GM18520 (cell line): ENCODE measurements at regions not wholly inside any gene's neighbourhood (a gene's known extent, or its start where the extent isn't known, plus 50 kb on each side); places are given as distances from the start of the nearest gene placed in this dataset.
A peak's percentile ranks its signal among the peaks of the same experiment; 100 is the strongest.
"Not testable (repeated sequence)": the region's sequence is repeated elsewhere in the genome, so short reads cannot be mapped to it uniquely, and the experiment has no call there.

Source experiments
- ATAC-seq: cut with Tn5 transposase; IDR thresholded peaks from one replicate; pipeline ENCODE4 v1.9.1; 2021; ENCODE audit not compliant: unreplicated experiment

DNA sequence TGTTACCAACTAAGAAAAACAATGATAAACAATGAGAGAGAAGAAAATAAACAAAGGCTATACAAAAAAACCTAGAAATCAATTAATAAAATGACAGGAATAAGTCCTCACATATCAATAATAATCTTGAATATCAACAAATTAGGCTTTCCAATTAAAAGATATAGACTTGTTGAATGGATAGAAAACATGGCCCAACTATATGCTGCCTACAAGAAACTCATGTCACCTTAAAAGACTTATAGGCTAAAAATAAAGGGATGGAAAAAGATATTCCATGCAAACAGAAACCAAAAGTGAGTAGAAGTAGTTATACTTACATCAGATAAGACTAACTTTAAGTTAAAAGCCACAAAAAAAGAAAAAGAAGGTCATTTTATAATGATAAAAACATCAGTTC, 183.9 kb downstream of the MYRFL start:
- ATAC-seq: no peak

DNA sequence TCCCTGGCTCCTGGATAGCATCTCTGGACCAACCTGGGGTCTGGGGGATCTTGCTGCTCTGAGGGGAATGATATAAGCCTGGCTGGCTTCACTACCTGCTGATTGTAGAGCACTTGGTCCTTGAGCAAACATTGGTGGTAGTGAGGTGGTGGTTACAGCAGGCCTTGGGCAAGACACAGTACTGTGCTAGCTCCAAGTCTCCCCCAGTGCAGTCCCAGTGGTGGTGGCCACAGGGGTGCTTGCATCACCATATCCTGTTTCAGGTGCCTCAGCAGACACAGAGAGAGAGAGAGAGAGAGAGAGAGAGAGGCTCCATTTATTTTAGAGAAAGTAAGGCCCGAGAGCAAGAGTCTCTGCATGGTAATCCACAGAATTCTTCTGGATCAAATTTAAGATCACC, 186.3 kb downstream of the MYRFL start:
- ATAC-seq: no peak

DNA sequence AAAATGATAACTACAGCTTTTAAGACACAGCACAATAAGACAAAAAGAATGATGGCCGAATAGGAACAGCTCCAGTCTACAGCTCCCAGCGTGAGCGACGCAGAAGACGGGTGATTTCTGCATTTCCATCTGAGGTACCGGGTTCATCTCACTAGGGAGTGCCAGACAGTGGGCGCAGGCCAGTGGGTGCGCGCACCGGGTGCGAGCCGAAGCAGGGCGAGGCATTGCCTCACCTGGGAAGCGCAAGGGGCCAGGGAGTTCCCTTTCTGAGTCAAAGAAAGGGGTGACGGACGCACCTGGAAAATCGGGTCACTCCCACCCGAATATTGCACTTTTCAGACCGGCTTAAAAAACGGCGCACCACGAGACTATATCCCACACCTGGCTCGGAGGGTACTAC, 188.0 kb downstream of the MYRFL start:
- not testable (repeated sequence) for ATAC-seq

DNA sequence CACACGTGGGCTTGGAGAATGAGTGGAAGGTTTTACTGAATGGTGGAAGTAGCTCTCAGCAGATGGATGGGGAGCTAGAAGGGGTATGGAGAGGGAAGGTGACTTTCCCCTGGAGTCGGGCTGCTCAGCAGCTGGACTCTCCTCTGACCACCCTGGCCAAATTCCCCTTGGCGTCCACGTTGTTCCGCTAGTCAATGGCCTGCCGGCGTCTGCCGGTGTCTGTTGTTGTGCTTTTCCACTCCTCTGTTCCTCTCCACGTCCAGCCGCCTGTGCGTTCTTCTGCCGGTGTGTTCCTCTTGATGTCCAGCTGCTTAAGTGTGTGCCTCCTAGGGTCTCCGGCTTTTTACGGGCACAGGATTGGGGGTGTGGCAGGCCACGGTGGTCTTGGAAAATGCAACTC, 203.5 kb downstream of the MYRFL start:
- ATAC-seq: no peak

DNA sequence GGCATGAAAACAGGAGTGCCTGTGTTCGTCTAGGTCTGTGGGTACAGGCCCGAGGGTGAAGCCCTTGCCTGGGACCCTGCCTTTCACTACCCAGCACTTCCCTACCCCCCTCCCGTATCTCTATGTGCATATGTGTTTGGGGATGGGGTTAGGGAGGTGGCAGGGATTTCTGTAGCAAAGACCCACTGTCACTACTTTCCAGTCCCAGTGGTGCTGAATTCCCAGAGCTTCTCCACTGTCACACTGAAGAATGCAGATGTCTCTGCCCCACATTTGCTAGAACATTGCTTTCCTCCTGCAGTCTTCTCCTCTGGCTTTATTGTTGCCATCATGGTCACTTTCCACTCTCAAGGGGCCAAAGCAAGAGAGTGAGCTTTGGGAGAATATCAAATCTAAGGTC, 203.9 kb downstream of the MYRFL start:
- ATAC-seq: no peak

DNA sequence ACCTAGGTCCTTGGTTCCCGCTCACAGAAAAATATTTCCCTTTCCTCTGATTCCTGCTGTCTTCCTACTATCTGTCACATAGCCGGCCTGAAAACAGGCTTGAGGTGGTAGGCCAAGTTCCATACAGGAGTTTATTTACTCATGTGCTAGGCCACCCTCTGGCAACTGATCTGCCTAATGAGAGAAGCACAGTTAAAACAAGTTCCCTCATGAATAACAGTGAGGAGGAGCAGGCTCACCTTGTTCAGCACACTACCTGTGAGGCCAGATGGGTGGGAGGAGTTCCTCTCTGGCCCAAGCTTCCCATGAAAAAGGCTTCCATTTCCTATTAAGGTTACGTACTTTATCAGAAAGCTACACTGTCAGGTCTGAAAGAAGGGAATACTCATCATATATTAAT, 206.0 kb downstream of the MYRFL start:
- no peak for ATAC-seq

DNA sequence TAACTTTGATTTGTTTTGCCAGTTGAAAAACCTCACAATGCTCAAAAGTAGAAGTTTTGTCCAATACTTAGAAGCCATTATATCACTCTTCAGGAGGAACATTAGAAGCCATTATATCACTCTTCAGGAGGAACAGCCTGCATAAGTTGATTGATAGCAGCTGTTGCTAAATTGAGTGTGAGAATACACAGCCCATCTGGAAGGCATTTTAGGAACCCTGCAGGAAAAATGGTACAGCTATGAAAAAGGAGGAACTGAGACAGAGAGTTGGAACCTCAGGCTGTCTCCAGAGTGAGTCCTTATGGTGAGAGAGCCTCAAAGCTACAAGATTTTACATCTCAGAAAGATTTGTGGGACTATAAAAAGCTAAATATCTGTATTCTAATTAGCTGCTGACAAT, 207.0 kb downstream of the MYRFL start:
- ATAC-seq: no peak

DNA sequence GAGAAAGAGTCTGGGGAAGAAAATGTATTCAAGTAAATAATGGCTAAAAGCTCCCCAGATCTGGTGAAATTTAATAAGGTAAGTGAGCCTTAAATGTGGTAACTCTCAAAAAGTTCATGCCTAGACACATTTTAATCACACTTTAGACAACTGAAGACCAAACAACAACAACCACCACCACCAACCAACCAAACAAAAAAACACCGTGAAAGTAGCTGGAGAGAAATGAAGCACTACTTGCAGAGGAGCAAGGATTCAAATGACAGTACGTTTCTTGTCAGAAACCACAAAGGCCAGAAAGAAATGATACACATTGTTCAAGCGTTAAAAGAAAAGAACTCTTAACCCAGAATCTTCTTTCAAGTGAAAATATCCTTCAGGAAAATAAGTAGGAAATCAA, 208.3 kb downstream of the MYRFL start:
- no peak for ATAC-seq

DNA sequence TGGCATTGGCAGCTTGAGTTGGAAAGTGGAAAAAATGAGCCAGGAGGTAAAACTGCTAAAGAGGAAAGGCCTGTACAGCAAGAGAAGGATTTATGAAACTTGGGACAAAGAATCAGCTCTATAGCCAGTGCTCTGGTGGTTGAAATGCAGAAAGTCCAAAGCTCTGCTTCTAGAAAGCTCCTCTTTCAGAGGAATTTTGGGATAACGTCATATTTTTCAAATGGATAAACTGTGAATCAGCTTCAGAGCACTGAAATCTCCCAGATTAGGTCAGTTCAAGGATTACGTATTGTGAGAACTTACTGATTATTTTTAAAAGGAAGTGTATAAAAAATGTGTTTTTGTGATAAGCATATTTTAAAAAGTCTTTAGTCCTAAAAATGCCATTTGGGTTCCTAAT, 203.1 kb upstream of the CNOT2 start:
- no peak for ATAC-seq

DNA sequence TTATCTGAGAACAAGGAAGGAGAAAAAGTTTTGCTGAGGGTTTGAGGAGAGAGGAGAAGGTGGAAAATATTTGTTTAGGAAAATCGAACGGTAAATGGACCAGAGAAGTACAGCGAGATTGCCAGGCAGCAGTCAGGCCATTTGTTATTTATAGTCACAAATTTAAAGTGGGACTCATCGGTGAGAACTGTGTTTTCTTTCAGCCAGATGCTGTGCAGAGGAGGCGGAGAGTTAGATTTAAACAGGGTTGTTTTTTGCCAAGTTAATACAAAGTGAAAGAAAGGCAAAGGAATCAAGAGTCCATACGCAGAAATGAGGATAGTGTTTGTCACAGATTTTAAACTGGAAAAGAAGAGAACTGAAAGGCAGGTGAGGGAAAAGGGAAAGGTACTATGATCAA, 200.6 kb upstream of the CNOT2 start:
- ATAC-seq: no peak

DNA sequence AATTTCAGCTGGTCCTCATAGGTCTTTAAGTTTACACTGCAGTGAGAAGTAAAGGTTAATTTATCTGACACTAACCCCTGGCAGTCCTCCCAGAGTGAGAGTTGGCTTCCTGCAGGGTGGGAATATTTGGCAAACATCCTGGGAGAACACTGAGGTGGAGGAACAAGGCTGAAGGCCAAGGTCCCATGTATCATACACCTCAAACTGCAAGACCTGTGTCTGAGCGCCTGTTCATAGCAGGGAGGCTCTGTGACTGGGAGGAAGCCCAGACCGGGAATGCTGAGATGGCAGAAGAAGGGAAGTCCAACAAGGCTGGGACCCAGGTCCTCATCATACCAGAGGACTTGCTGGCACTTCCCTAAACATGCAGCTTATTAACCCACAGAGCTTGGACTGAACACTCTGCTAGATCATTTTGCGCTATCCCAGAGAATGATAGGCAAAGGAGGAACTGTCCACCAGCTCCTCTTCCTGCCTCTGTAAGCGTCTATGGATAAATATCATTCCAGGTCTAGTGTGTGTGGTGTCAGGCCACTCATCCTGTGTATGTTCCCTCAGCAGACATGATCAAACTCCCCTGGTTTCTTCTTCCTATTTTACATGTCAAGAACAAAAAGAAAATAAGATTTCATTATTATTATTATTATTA, 199.6 kb upstream of the CNOT2 start:
- ATAC-seq: no peak

DNA sequence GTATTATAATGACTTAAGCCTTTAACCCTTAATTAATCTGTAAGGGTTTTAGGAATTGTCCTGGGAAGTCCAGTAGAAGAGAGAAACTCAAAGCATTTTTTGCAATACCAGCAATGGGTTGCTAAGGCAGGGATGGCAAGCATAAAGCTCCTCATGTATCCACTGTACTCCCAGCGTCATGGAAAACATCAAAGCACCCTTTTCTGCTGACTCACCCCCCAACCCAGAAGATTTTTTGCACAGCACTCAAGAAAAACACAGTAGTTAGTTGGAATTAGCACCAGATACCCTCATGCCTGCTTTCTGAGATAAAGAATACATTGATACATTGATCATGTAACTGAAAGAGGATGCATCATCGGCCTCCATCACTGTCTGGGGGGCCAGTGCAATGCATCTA, 199.1 kb upstream of the CNOT2 start:
- ATAC-seq: no peak

DNA sequence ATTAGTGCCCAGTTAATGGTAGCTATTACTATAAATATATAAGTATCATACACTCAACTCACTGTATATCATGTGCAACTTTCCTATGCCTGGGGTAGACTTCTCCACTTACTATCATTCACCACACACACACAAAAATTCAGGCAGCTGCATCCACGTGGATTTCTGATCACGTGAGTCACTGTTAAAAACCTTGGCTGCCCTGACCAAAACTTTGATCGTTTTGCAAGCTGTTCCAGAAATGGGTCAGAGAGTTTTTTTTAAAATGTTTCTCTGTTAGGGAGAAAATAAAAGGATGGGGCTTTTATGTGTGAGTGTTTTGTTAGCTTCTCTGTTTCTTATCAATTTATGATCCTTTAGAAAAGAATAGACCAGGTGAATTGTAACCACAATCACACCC, 198.2 kb upstream of the CNOT2 start:
- no peak for ATAC-seq

DNA sequence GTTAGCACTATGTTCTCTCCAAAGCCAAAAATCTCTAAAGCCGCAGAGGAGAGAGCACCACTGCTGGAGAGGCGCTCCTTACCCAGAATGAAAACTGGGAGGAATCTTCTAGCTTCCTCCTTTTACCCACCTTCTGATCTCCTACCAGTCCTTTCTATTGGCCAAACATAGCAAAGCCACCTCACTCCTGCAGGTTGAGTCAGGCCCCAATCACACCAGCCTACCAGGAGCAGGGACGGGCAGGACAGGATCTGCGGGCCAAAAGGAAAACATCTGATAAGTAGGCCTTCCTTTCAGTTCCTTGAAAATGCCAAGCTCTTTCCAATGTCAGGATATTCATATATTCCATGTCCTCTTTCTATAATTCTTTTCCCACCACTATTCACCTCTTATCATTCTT, 197.7 kb upstream of the CNOT2 start:
- ATAC-seq: no peak

DNA sequence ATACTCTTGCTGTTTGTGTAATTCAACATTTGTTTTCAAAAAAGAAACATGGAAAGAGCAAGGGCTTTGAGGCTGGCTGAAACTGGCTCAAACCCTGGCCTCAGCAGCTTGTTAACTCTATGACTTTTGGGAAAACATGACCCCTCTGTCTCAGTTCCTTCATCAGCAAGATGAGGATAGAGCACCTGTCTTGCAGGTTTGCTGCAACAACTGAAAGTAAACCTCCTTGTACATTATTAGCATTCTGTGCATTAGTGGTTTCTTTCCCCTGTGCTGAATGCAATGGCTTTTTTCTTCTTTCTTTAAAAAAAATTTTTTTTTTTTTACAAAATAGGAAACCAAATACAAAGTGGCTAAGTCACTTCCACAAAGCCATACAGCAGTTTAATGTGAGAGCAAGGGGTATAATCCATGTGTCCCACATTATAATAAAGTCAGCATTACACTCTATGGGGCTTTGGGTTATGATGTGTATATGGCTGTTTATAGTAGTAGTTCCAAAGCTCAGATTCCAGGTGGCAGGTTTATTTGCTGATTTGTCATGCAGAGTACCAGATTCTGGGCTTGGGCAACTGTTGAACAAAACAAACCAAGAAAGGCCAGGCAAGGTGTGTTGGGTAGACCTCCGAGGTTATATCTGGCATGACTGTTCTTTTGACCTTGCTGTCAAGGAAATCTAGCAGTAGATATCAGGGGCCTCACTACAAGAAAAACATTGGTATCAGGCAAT, 194.5 kb upstream of the CNOT2 start:
- ATAC-seq: no peak

DNA sequence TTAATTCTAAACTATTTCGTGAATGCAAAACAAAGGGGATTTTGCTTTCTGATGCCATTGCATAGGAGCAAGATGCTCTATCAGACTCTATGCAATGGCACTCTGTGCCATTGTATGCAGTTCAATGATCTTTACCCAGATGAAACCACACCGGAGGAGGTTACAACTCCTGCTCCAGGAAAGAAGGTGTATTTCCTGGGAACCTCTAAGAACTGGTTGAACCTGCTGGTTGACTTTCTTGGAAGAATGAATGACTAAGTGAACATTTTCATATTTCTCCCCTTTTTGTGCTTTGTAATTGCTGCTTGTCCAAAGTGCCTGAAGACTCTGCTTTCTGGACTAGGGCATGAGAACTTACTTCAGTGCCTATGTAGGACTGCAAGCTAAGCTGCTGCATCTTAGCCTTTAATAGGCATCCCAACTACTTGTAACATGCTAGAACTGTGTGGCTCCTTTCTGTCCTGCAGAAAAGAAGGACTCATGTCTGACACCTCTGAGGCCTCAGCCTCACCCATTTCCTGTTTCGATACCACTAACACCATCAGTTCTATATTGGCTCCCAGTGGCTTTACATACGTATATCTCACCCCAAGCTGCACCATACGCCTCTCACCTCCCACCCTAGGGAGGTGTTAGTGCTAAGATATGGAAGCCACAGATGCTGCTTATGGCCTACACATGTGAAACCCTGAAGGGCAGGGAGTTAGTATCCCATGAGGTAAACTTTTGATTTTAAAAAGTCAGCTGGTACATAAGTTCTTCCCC, 193.5 kb upstream of the CNOT2 start:
- ATAC-seq: peak; percentile 99

DNA sequence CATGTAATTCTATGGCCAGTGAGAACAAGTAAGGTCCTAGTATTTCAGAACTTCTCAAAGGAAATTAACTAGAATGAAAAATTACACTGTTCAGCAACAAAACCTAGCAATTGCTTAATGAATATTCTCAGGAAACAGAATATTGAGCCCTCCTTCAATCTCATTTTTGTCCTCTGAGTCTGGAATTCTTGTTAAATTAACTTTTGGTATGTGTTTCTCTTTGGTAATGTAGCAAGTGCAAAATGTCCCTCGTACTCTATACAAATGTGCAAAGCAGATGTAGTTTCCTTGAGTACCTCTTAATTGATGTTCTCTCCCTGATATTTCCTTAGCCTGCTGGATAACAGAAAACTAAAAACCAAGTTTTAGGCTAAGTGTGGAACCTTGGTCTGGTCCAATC, 190.8 kb upstream of the CNOT2 start:
- ATAC-seq: no peak

DNA sequence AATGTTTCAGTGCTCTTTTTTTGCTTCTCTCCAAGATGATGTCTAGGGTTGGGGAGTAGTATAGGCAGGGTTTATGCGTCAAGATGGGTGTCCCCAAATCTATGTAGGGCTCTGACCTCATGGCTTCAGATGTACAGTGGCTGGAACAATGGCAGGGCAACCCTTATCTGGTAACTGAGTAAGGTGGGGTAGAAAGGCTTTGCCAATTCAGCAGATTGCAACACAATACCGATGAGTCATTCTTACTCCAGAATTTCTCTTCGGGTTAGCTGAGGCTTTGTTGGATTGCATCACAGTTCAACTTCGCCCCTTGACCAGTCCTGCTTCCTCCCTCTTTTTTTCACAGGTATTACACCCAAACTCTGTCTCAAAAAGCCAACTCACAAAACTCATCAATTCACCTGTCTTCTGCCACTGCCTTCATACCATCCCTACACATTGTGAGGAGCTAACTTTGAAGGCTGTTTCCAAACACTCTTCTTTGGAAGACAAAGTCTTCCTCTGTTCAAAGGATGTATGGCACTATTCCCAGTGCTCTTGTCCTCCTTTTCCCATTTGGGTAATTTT, 190.2 kb upstream of the CNOT2 start:
- no peak for ATAC-seq

DNA sequence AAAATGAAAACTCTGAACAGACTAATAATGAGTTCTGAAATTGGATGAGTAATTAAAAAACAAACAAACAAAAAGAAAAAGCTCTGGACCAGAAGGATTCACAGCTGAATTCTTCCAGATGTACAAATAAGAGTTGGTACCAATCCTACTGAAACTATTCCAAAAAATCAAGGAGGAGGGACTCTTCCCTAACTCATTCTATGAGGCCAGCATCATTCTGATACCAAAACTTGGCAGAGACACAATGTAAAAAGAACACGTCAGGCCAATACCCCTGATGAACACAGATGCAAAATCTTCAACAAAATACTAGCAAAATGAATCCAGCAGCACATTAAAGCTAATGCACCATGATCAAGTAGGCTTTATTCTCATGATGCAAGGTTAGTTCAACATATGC, 183.9 kb upstream of the CNOT2 start:
- no peak for ATAC-seq

DNA sequence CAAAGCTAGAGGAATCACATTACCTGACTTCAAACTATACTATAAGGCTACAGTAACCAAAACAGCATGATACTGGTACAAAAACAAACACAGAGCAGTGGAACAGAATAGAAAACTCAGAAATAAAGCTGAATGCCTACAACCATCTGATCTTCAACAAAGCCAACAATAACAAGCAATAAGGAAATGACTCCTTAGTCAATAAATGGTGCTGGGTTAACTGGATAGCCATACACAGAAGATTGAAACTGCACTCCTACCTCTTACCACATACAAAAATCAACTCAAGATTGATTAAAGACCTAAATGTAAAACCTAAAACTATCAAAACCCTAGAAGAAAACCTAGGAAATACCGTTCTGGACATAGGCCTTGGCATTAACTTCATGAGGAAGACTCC, 182.6 kb upstream of the CNOT2 start:
- no peak for ATAC-seq

DNA sequence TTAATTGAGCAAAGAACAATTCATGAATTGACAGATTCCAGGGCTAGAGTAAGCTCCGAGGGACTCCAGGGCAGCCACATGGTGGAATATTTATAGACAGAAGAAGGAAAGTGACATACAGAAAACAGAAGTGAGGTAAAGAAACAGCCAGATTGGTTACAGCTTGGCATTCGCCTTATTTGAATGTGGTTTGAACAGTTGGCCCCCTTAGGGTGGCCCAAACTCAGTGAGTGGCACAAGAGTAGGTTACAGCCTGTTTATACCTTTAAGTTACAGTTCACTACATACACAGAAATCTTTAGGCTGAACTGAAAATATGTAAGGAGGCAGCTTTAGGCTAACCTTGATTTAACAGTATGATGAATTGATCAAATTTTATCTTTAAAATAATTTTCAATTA, 174.5 kb upstream of the CNOT2 start:
- no peak for ATAC-seq
